ENCODE measurements at regions not wholly inside any gene's neighbourhood (a gene's known extent, or its start where the extent isn't known, plus 50 kb on each side); places are given as distances from the start of the nearest gene placed in this dataset.

DNA sequence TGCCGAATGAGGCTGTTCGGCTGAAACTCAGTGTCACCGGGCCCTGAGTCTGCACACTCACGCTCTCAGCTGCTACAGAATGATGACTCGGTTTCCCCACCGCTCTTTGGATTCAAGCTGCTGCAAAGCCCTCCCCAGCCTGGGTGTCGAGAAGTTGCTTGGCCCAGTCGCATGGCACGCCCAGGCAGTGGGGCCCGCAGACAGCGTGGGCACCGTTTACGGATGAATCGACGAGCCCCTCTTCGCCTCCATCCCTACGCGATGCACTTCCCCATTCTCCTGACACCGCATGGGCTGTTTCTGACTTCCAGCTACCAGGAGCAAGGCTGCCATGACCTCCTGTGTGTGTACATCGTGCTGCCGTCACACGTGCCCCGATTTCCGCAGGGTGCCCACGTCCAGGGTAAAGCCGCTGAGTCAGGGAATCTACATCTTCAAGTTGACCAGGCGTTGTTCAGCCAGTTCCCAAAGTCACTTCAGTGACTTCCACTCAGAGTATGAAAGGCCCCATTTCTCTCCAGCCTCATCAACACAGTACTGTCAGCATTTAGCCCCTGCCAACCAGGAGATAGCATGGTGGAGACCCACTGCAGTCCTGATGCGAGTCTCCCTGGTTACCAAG lies 60.3 kb upstream of the GPC1 start:
- ChIA-PET POLR2A (ENCODE audit: unreplicated experiment) (no interaction called here), CTCF (no interaction called here)
- Histone ChIP-seq H4K8ac (ENCODE audit: low read depth in 2 of 2, low read length in 2 of 2) (peak overlapping the region; percentile 41 to 92; a peak in 3 of 4 replicates), H2AK5ac (ENCODE audit: low read depth, low read length) (peak overlapping the region; percentile 100), H3K9me3 (ENCODE audit: control insufficient read depth, insufficient read depth, low read length) (no peaks in the 10 kb centered on the region; the same call in 1 of the 2 replicates), H3K36me3 (ENCODE audit: control insufficient read depth, insufficient read depth, low read length) (no peaks in the 10 kb centered on the region), H3K4me3 (ENCODE audit: insufficient read depth, low read depth, low read length) (no peak overlapping the region), H2BK20ac (ENCODE audit: low read depth, low read length) (peak overlapping the region; percentile 99), H3K27me3 (ENCODE audit: control insufficient read depth, insufficient read depth, low read length) (no peaks in the 10 kb centered on the region), H2BK5ac (ENCODE audit: low read depth, low read length, poor library complexity, severe bottlenecking) (peak overlapping the region; percentile 93), H3K79me1 (ENCODE audit: low read depth in 1 of 2, low read length in 2 of 2) (peaks cover 0 to 26% of the 10 kb centered on the region in 2 experiments; a peak in 1 of 4 replicates), H2AK9ac (replicated peaks; ENCODE audit: low read depth, low read length, poor library complexity) (peak overlapping the region; percentile 97), H2BK120ac (ENCODE audit: low read depth, low read length) (peak overlapping the region; percentile 99), H3K56ac (ENCODE audit: extremely low read depth, insufficient read depth, low read length) (no peak overlapping the region), H3K4me2 (ENCODE audit: low read depth, low read length) (no peak overlapping the region), H3K23ac (ENCODE audit: low read depth, low read length) (peak overlapping the region; percentile 90), H3K27ac (ENCODE audit: insufficient read depth, low read length) (peak overlapping the region; percentile 83; the same call in 1 of the 2 replicates), H3K9ac (ENCODE audit: low read depth, low read length) (no peak overlapping the region; the same call in 1 of the 2 replicates), H3K14ac (replicated peaks; ENCODE audit: low read depth, low read length) (peak overlapping the region; percentile 95), H2AFZ (replicated peaks; ENCODE audit: low read length, poor library complexity) (peak overlapping the region; percentile 88), H3K4ac (ENCODE audit: low read depth, low read length) (peak overlapping the region; percentile 98), H3K9me1 (ENCODE audit: insufficient read depth, low read length) (peaks cover 29% of the 10 kb centered on the region), H3K18ac (ENCODE audit: low read depth, low read length) (peak overlapping the region; percentile 13; the same call in 1 of the 2 replicates), H2BK15ac (ENCODE audit: low read depth, low read length) (peak overlapping the region; percentile 92; the same call in 2 of the 3 replicates), H3K4me1 (ENCODE audit: control insufficient read depth, insufficient read depth, low read length) (peaks cover 22% of the 10 kb centered on the region), H4K91ac (ENCODE audit: insufficient read depth, low read depth, low read length) (peak overlapping the region; percentile 96), H4K5ac (ENCODE audit: low read depth, low read length) (peak overlapping the region; percentile 85), H4K20me1 (ENCODE audit: insufficient read depth, low read length) (no peaks in the 10 kb centered on the region)
- dilution Hi-C loops (cut with HindIII; ENCODE audit: low sequenced_read_pairs, unreplicated experiment) (no loop called here), intact Hi-C loops (cut with micrococcal nuclease) (no loop called here), in situ Hi-C loops (cut with MboI; ENCODE audit: low sequenced_read_pairs) (no loop called here)
- BruUV-seq (replicated peaks), result no TSS peak
- ATAC-seq (ENCODE audit: low read depth) (no peak), DNase-seq (no peak)
- WGBS, 2 experiments (ENCODE audit: extremely low coverage in 2 of 2, insufficient read length in 1 of 2), result 96% methylated on average over 21 of the region's 28 CpGs; no CpG with 5 or more reads in 1 of the 2 experiments
- peak; percentile 72 for TF ChIP-seq MAFK (IDR thresholded peaks at IDR 0.05; ENCODE audit: low read depth, low read length)
- TF ChIP-seq BHLHE40 (IDR thresholded peaks at IDR 0.05; ENCODE audit: low read depth, low read length), result no peak

All from IMR-90 (cell line).